ENCODE measurements at regions not wholly inside any gene's neighbourhood (a gene's known extent, or its start where the extent isn't known, plus 50 kb on each side); places are given as distances from the start of the nearest gene placed in this dataset.

DNA sequence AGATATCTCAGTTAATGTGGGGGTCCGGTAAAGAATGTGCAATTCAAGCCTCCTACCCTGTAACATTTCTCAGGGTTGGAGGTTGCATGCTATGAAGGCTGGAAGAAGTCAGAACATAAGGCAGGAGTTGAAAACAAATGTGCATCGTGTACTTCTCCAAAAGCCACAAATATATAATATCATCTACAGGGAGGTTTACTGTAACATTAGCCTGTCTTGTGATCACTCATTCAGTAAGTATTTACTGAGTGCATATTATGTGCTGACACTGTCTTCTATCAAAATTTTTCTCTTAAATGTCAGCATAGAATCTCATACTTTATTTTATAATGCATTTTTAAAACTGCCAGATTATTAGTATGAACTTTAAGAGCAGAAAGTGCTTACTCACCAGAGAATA is 105.6 kb upstream of the ZNF366 start (continued):
- TF ChIP-seq, protein P1, sequence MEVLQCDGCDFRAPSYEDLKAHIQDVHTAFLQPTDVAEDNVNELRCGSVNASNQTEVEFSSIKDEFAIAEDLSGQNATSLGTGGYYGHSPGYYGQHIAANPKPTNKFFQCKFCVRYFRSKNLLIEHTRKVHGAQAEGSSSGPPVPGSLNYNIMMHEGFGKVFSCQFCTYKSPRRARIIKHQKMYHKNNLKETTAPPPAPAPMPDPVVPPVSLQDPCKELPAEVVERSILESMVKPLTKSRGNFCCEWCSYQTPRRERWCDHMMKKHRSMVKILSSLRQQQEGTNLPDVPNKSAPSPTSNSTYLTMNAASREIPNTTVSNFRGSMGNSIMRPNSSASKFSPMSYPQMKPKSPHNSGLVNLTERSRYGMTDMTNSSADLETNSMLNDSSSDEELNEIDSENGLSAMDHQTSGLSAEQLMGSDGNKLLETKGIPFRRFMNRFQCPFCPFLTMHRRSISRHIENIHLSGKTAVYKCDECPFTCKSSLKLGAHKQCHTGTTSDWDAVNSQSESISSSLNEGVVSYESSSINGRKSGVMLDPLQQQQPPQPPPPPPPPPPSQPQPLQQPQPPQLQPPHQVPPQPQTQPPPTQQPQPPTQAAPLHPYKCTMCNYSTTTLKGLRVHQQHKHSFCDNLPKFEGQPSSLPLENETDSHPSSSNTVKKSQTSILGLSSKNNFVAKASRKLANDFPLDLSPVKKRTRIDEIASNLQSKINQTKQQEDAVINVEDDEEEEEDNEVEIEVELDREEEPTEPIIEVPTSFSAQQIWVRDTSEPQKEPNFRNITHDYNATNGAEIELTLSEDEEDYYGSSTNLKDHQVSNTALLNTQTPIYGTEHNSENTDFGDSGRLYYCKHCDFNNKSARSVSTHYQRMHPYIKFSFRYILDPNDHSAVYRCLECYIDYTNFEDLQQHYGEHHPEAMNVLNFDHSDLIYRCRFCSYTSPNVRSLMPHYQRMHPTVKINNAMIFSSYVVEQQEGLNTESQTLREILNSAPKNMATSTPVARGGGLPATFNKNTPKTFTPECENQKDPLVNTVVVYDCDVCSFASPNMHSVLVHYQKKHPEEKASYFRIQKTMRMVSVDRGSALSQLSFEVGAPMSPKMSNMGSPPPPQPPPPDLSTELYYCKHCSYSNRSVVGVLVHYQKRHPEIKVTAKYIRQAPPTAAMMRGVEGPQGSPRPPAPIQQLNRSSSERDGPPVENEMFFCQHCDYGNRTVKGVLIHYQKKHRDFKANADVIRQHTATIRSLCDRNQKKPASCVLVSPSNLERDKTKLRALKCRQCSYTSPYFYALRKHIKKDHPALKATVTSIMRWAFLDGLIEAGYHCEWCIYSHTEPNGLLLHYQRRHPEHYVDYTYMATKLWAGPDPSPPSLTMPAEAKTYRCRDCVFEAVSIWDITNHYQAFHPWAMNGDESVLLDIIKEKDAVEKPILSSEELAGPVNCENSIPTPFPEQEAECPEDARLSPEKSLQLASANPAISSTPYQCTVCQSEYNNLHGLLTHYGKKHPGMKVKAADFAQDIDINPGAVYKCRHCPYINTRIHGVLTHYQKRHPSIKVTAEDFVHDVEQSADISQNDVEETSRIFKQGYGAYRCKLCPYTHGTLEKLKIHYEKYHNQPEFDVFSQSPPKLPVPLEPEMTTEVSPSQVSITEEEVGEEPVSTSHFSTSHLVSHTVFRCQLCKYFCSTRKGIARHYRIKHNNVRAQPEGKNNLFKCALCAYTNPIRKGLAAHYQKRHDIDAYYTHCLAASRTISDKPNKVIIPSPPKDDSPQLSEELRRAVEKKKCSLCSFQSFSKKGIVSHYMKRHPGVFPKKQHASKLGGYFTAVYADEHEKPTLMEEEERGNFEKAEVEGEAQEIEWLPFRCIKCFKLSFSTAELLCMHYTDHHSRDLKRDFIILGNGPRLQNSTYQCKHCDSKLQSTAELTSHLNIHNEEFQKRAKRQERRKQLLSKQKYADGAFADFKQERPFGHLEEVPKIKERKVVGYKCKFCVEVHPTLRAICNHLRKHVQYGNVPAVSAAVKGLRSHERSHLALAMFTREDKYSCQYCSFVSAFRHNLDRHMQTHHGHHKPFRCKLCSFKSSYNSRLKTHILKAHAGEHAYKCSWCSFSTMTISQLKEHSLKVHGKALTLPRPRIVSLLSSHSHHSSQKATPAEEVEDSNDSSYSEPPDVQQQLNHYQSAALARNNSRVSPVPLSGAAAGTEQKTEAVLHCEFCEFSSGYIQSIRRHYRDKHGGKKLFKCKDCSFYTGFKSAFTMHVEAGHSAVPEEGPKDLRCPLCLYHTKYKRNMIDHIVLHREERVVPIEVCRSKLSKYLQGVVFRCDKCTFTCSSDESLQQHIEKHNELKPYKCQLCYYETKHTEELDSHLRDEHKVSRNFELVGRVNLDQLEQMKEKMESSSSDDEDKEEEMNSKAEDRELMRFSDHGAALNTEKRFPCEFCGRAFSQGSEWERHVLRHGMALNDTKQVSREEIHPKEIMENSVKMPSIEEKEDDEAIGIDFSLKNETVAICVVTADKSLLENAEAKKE (CRISPR knock-in tag; IDR thresholded peaks at IDR 0.05), result no peak
- TF ChIP-seq, protein P2, sequence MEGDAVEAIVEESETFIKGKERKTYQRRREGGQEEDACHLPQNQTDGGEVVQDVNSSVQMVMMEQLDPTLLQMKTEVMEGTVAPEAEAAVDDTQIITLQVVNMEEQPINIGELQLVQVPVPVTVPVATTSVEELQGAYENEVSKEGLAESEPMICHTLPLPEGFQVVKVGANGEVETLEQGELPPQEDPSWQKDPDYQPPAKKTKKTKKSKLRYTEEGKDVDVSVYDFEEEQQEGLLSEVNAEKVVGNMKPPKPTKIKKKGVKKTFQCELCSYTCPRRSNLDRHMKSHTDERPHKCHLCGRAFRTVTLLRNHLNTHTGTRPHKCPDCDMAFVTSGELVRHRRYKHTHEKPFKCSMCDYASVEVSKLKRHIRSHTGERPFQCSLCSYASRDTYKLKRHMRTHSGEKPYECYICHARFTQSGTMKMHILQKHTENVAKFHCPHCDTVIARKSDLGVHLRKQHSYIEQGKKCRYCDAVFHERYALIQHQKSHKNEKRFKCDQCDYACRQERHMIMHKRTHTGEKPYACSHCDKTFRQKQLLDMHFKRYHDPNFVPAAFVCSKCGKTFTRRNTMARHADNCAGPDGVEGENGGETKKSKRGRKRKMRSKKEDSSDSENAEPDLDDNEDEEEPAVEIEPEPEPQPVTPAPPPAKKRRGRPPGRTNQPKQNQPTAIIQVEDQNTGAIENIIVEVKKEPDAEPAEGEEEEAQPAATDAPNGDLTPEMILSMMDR (conservative IDR thresholded peaks at IDR 0.05; ENCODE audit: low read depth in 2 of 2), result no peak
- TF ChIP-seq POLR2AphosphoS5 (IDR thresholded peaks at IDR 0.05; ENCODE audit: low read depth) (no peak), ZNF331 (CRISPR knock-in tag; IDR thresholded peaks at IDR 0.05; ENCODE audit: low read depth) (no peak), JUNB (IDR thresholded peaks at IDR 0.05; ENCODE audit: unreplicated experiment) (no peak), CREB1 (CRISPR knock-in tag; IDR thresholded peaks at IDR 0.05; ENCODE audit: low read depth) (no peak), ZNF114 (CRISPR knock-in tag; IDR thresholded peaks at IDR 0.05) (no peak)
- TF ChIP-seq, protein P3, sequence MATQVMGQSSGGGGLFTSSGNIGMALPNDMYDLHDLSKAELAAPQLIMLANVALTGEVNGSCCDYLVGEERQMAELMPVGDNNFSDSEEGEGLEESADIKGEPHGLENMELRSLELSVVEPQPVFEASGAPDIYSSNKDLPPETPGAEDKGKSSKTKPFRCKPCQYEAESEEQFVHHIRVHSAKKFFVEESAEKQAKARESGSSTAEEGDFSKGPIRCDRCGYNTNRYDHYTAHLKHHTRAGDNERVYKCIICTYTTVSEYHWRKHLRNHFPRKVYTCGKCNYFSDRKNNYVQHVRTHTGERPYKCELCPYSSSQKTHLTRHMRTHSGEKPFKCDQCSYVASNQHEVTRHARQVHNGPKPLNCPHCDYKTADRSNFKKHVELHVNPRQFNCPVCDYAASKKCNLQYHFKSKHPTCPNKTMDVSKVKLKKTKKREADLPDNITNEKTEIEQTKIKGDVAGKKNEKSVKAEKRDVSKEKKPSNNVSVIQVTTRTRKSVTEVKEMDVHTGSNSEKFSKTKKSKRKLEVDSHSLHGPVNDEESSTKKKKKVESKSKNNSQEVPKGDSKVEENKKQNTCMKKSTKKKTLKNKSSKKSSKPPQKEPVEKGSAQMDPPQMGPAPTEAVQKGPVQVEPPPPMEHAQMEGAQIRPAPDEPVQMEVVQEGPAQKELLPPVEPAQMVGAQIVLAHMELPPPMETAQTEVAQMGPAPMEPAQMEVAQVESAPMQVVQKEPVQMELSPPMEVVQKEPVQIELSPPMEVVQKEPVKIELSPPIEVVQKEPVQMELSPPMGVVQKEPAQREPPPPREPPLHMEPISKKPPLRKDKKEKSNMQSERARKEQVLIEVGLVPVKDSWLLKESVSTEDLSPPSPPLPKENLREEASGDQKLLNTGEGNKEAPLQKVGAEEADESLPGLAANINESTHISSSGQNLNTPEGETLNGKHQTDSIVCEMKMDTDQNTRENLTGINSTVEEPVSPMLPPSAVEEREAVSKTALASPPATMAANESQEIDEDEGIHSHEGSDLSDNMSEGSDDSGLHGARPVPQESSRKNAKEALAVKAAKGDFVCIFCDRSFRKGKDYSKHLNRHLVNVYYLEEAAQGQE (IDR thresholded peaks at IDR 0.05; ENCODE audit: unreplicated experiment), result no peak
